ENCODE measurements at regions not wholly inside any gene's neighbourhood (a gene's known extent, or its start where the extent isn't known, plus 50 kb on each side); places are given as distances from the start of the nearest gene placed in this dataset.
"Not testable (repeated sequence)": the region's sequence is repeated elsewhere in the genome, so short reads cannot be mapped to it uniquely, and the experiment has no call there.

GRCh38 chr7:155395176-155395797 lies 62.6 kb upstream of the EN2 start:
- peak in 13 of 56 donors; percentile 13 to 52 (median 27) for DNase-seq

GRCh38 chr7:155396661-155397060 lies 61.3 kb upstream of the EN2 start:
- no peak for DNase-seq

GRCh38 chr7:155397758-155398714 lies 59.9 kb upstream of the EN2 start:
- not testable (repeated sequence) for DNase-seq

GRCh38 chr7:155398944-155399343 lies 59.0 kb upstream of the EN2 start:
- no peak for DNase-seq

- no peak for DNase-seq
Observed at GRCh38 chr7:155399577-155399976, 58.4 kb upstream of the EN2 start.

- DNase-seq, result no peak
Observed at GRCh38 chr7:155401231-155401630, 56.7 kb upstream of the EN2 start.

GRCh38 chr7:155401884-155402283 lies 56.0 kb upstream of the EN2 start:
- no peak for DNase-seq

- peak in 9 of 56 donors; percentile 11 to 49 (median 36) for DNase-seq
Observed at GRCh38 chr7:155402941-155403340, 55.0 kb upstream of the EN2 start.

- no peak for DNase-seq
Observed at GRCh38 chr7:155404976-155405375, 53.0 kb upstream of the EN2 start.

- peak in 19 of 56 donors; percentile 16 to 71 (median 35) for DNase-seq
Observed at GRCh38 chr7:155405399-155406318, 52.3 kb upstream of the EN2 start.

GRCh38 chr7:155407799-155408198 lies 50.1 kb upstream of the EN2 start:
- DNase-seq, result no peak
